ENCODE measurements at regions not wholly inside any gene's neighbourhood (a gene's known extent, or its start where the extent isn't known, plus 50 kb on each side); places are given as distances from the start of the nearest gene placed in this dataset.

GRCh38 chr1:94324178-94324544 is 86.8 kb upstream of the ARHGAP29 start:
- TF ChIP-seq, protein P1, sequence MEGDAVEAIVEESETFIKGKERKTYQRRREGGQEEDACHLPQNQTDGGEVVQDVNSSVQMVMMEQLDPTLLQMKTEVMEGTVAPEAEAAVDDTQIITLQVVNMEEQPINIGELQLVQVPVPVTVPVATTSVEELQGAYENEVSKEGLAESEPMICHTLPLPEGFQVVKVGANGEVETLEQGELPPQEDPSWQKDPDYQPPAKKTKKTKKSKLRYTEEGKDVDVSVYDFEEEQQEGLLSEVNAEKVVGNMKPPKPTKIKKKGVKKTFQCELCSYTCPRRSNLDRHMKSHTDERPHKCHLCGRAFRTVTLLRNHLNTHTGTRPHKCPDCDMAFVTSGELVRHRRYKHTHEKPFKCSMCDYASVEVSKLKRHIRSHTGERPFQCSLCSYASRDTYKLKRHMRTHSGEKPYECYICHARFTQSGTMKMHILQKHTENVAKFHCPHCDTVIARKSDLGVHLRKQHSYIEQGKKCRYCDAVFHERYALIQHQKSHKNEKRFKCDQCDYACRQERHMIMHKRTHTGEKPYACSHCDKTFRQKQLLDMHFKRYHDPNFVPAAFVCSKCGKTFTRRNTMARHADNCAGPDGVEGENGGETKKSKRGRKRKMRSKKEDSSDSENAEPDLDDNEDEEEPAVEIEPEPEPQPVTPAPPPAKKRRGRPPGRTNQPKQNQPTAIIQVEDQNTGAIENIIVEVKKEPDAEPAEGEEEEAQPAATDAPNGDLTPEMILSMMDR (tag by site-specific recombination; IDR thresholded peaks at IDR 0.05) = no peak
- TF ChIP-seq PRDM1 (tag by site-specific recombination; IDR thresholded peaks at IDR 0.05) (no peak), KLF1 (tag by site-specific recombination; IDR thresholded peaks at IDR 0.05) (no peak), TCF7L2 (IDR thresholded peaks at IDR 0.05; ENCODE audit: borderline replicate concordance, low read depth, low read length) (no peak), ZNF292 (tag by site-specific recombination; IDR thresholded peaks at IDR 0.05; ENCODE audit: borderline replicate concordance, low read depth) (no peak), REST (tag by site-specific recombination; IDR thresholded peaks at IDR 0.05) (no peak), KLF10 (tag by site-specific recombination; IDR thresholded peaks at IDR 0.05) (no peak)

Measured in HEK293 (cell line).